ENCODE measurements at regions not wholly inside any gene's neighbourhood (a gene's known extent, or its start where the extent isn't known, plus 50 kb on each side); places are given as distances from the start of the nearest gene placed in this dataset.

- H3K4me2 ChIP-seq (ENCODE audit: insufficient read depth in 1 of 2, low read depth in 2 of 2, low read length in 2 of 2), result no peak overlapping the region
- H4K91ac ChIP-seq (replicated peaks; ENCODE audit: insufficient read length, low read length), result no peak overlapping the region
- no peaks in the 10 kb centered on the region; a peak in 1 of 7 replicates for H3K4me1 ChIP-seq (replicated peaks in 1 of 4; ENCODE audit: control insufficient read depth in 3 of 4, insufficient read depth in 4 of 4, low read length in 3 of 4)
- H2BK12ac ChIP-seq (ENCODE audit: low read depth, low read length), result no peak overlapping the region
- no peak overlapping the region for H3K14ac ChIP-seq (ENCODE audit: insufficient read length)
- no peaks in the 10 kb centered on the region for H3K79me2 ChIP-seq (ENCODE audit: control insufficient read depth in 1 of 2, insufficient read depth in 2 of 2, low read length in 2 of 2)
- no peak for DNase-seq (ENCODE audit: low read depth in 1 of 2, low spot score in 2 of 2)
- no peaks in the 10 kb centered on the region for H3K79me1 ChIP-seq (ENCODE audit: low read depth, low read length)
- H3K27ac ChIP-seq (ENCODE audit: low read depth, low read length), result no peak overlapping the region
- no peak for FAIRE-seq
- no peak overlapping the region for H2BK120ac ChIP-seq (replicated peaks; ENCODE audit: low read depth, low read length)
- H3K4me3 ChIP-seq (ENCODE audit: extremely low read depth in 1 of 4, insufficient read depth in 2 of 4, low read depth in 3 of 4, low read length in 4 of 4), result no peak overlapping the region
- no peaks in the 10 kb centered on the region for H3K23me2 ChIP-seq (ENCODE audit: low read depth, low read length)
- H2BK15ac ChIP-seq (ENCODE audit: low read length), result no peak overlapping the region
- no peak overlapping the region for H4K8ac ChIP-seq (ENCODE audit: extremely low read depth, insufficient read depth, low read length)
- no peak overlapping the region for H3K18ac ChIP-seq (ENCODE audit: extremely low read depth, low read length)
- H3K27me3 ChIP-seq (replicated peaks in 1 of 4; ENCODE audit: control insufficient read depth in 3 of 4, extremely low read depth in 1 of 4, insufficient read depth in 3 of 4, low read length in 3 of 4), result no peaks in the 10 kb centered on the region; a peak in 1 of 7 replicates
- CTCF ChIA-PET (ENCODE audit: partially characterized antibody), result interaction anchor here (2.1 to 4.6 kb wide), 2 partner anchors 11 to 426 kb away, joined by 6 to 15 read pairs; no protein-coding TSS in a partner anchor
- H2AK5ac ChIP-seq (ENCODE audit: low read depth, low read length), result no peak overlapping the region
- 90% methylated on average over 2 of the region's 2 CpGs; no CpG with 5 or more reads in 1 of the 2 experiments for WGBS, 2 experiments (ENCODE audit: extremely low coverage in 1 of 2, insufficient coverage in 1 of 2, insufficient read length in 1 of 2, insufficient replicate concordance in 2 of 2, low coverage in 1 of 2, low lambda C conversion rate in 2 of 2, missing lambda C conversion rate in 1 of 2)
- no peaks in the 10 kb centered on the region for H4K20me1 ChIP-seq (replicated peaks in 1 of 2; ENCODE audit: control insufficient read depth in 1 of 2, insufficient read depth in 2 of 2, low read length in 2 of 2)
- H3K23ac ChIP-seq (ENCODE audit: insufficient read length), result no peak overlapping the region
- no peak overlapping the region for H3K9ac ChIP-seq (replicated peaks in 1 of 4; ENCODE audit: extremely low read depth in 1 of 4, low read depth in 3 of 4, low read length in 3 of 4)
- H2BK5ac ChIP-seq (ENCODE audit: low read depth, low read length), result no peak overlapping the region
- no peak overlapping the region for H4K5ac ChIP-seq (ENCODE audit: insufficient read length, low read depth, low read length)
- no peak overlapping the region for H3K4ac ChIP-seq (replicated peaks; ENCODE audit: insufficient read length, low read depth, low read length)
- POLR2A ChIA-PET (ENCODE audit: partially characterized antibody), result no interaction called here
- no peaks in the 10 kb centered on the region for H3K9me3 ChIP-seq (ENCODE audit: insufficient read depth in 2 of 2, low read depth in 1 of 2, low read length in 1 of 2)
- H3K36me3 ChIP-seq (ENCODE audit: control insufficient read depth in 2 of 4, insufficient read depth in 4 of 4, low read length in 3 of 4), result no peaks in the 10 kb centered on the region
- no peak overlapping the region for H2BK20ac ChIP-seq (ENCODE audit: low read length)
- no peak overlapping the region for H3K56ac ChIP-seq (replicated peaks; ENCODE audit: insufficient read length, low read depth, low read length)
- H2AFZ ChIP-seq (ENCODE audit: low read length), result no peak overlapping the region
- TF ChIP-seq BRCA1 (IDR thresholded peaks at IDR 0.05; ENCODE audit: low read depth, low read length), result no peak
- no peak for TF ChIP-seq BACH1 (IDR thresholded peaks at IDR 0.05; ENCODE audit: low read length)
- TF ChIP-seq YY1 (IDR thresholded peaks at IDR 0.05; ENCODE audit: low read depth, low read length), result no peak
- TF ChIP-seq CTCF (IDR thresholded peaks at IDR 0.05; ENCODE audit: control extremely low read depth in 1 of 3, insufficient read depth in 1 of 3, low read depth in 1 of 3, low read length in 3 of 3), result no peak
- no peak for TF ChIP-seq FOSL1 (IDR thresholded peaks at IDR 0.05; ENCODE audit: insufficient read depth, low read depth, low read length)
- TF ChIP-seq KDM1A (IDR thresholded peaks at IDR 0.05; ENCODE audit: borderline replicate concordance, low read length), result no peak
- no peak for TF ChIP-seq GTF2F1 (IDR thresholded peaks at IDR 0.05; ENCODE audit: borderline replicate concordance, low read depth, low read length)
- no peak for TF ChIP-seq NRF1 (IDR thresholded peaks at IDR 0.05; ENCODE audit: low read depth, low read length)
- no peak for TF ChIP-seq RAD21 (IDR thresholded peaks at IDR 0.05 in 1 of 2, conservative IDR thresholded peaks at IDR 0.05 in 1 of 2; ENCODE audit: low read depth in 2 of 2, low read length in 2 of 2)
- no peak for TF ChIP-seq RBBP5 (IDR thresholded peaks at IDR 0.05; ENCODE audit: borderline replicate concordance, low read depth, low read length)
These were observed 363.3 kb upstream of the CDH5 start for GRCh38 chr16:66003201-66003600.

Data from H1 (cell line).